NCI-H510A (cell line): ENCODE measurements at regions not wholly inside any gene's neighbourhood (a gene's known extent, or its start where the extent isn't known, plus 50 kb on each side); places are given as distances from the start of the nearest gene placed in this dataset.

ENCODE experiments used
- DNase-seq: peaks from one replicate; lab custom pipeline; 2025; lab: John Stamatoyannopoulos, UW

- no peak for DNase-seq
These were observed 50.3 kb upstream of the TCF12 start for GRCh38 chr15:56868170-56868569.

DNA sequence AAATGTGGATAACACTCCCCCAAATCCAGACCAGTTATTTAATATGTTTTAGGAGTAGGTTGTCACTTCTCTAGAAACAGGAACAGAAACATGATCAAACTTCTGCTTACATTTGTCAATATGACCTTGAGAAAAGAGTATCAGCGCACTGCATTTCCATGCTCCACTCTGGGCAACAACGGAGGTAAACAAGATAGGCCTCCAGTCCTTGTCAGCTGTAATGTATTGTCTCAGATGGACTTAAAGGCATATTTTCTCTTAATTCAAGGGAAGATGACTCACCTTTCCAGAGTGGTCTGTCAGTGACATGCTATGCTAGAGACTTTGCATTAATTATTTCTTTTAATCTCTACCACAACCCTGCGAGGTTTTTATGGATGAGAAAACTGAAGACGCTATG, 51.6 kb upstream of the TCF12 start:
- no peak for DNase-seq

DNA sequence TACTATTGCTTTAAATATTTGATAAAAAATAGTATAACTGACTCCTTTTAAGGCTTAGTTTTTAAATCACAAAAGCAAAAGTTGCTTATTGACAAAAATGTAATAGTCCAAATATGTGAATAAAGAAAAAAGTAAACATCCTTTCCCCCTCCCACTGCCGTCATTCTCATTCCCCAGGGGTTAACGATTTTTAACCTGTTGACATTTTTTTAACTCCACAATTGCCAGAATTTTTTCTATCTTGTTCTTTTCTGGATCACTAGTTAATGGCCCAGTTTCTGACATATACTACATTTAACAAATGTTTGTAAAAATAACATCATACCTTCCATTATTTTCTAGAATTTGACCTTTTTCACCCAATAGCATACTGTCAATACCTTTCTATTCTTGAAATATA, 60.6 kb upstream of the TCF12 start:
- DNase-seq, result no peak

- DNase-seq, result no peak
These were observed 61.5 kb upstream of the TCF12 start for GRCh38 chr15:56856934-56857333.

GRCh38 chr15:56844892-56845291, 73.6 kb upstream of the TCF12 start:
- DNase-seq, result no peak

DNA sequence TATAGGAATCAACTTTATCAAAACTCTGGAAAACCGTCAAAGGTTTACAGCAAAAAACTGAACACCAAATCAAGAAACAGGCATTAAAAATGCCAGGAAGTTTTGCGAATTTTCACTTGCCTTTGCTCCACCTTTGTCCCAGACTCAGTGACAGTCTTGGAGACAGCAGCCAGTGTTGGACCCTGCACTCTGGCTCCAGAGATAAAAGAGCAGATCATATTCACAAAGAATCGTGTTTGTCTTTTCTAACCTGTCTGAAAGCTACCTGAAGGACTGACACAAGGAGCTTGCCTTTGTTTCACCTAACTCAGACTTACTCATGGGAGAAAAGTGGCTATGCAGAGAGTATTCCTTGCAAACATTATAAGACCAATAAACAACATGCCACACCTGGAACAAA, 74.0 kb upstream of the TCF12 start:
- no peak for DNase-seq

- no peak for DNase-seq
These were observed 78.8 kb upstream of the TCF12 start for GRCh38 chr15:56839641-56840040.

- no peak for DNase-seq
These were observed 79.3 kb upstream of the TCF12 start for GRCh38 chr15:56839099-56839498.

DNA sequence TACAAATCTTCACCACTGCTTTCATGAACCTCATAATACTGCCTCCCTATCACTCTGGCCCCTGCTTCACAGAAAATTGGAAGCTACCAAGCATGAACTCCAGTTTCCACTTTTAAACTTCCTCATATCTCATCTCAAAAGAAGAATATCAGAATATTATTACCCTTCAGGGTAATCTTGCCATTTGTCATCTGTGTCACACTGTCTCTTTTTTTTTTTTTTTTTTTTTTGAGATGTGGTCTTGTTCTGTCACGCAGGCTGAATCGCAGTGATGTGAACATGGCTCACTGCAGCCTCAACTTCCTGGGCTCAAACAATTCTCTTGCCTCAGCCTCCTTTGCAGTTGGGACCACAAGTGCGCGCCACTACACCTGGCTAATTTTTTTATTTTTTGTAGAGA, 80.4 kb upstream of the TCF12 start:
- no peak for DNase-seq

GRCh38 chr15:56837273-56837672, 81.2 kb upstream of the TCF12 start:
- no peak for DNase-seq

DNA sequence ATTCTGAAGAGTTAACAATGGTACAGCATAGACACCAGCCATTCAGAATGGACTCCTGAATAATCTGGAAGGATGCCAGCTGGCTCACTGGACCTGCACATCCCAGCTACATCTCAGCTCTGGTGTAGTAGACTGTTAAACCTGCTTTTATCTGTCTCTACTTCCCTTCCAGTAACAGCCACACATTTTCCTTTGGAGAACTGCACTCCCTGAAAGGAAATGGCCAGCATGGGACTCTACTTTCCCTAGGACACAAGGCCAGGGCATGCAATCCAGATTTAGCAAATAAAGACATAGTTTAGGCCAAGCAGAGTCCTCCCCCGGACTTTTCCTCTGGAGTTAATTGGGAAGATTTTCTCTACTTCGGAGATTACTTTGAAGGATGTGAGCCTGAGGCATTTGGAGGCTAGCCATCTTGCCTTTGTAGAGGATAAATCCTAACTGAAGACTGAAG, 82.7 kb upstream of the TCF12 start:
- DNase-seq, result no peak

DNA sequence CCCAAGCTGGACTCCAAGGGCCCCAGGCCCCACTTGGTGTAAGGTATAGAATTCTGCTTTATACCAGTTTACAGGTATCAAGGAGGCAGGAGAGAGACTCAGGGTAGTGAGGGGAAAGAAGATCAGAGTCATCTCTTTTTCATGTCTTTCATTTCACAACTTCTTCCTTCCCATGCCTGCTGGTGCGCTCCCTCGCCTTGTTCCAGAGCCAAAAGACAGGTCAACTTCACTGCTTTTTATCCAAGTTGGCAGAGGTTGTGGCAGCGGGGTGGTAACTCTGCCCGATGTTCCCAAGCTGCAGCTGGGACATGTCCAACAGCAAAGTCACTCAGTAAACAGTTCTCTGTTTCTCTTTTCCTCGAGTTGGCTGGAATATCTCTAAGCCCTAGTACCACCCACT, 86.3 kb upstream of the TCF12 start:
- DNase-seq, result no peak

GRCh38 chr15:56831467-56832005, 86.9 kb upstream of the TCF12 start:
- DNase-seq, result no peak

- DNase-seq, result no peak
These were observed 90.9 kb upstream of the ZNF280D start for GRCh38 chr15:56824175-56824574.

- DNase-seq, result peak; percentile 7
These were observed 88.6 kb upstream of the ZNF280D start for GRCh38 chr15:56821721-56822425.

DNA sequence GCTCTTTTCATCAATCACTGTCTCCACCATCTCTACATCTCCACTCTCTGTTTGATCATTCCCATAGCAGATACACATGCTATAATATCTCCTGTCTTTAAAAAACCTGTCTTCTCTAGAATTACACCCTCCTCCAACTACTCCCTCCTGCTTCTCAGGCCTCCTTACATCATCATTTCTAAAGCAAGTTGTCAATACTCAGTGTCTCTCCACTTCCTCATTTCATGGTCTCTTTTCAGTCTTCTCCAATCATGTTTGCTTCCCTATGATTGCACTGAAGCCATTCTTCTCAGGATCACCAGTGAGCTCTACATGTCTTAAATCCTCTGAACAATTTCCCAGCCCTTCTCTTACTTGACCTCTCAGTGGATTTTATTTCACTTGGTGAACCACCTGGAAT, 87.0 kb upstream of the ZNF280D start:
- DNase-seq, result no peak

GRCh38 chr15:56817321-56818080, 84.2 kb upstream of the ZNF280D start:
- DNase-seq, result no peak

GRCh38 chr15:56816781-56817180, 83.5 kb upstream of the ZNF280D start:
- DNase-seq, result no peak

GRCh38 chr15:56815247-56815646, 81.9 kb upstream of the ZNF280D start:
- DNase-seq, result no peak

DNA sequence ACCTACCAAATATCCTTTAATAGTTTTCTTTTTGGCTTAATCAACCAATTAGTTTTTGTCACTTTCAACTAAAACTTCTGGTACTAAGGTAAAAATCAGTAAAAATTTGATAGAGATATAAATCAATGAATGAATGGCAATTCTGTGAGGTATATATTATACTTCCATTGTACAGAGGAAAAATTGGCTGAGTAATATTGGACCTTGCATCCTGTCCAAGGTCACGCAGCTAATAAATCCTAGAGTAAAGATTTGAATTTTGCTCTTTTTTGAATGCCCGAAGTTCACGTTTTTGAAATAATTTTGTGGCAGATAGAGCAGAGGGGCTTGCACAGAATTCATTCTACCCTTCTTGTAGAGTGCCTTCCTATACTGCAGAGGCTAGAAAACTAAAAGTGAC, 81.1 kb upstream of the ZNF280D start:
- DNase-seq, result no peak

- no peak for DNase-seq
These were observed 80.7 kb upstream of the ZNF280D start for GRCh38 chr15:56813995-56814394.

GRCh38 chr15:56812961-56813360, 79.7 kb upstream of the ZNF280D start:
- no peak for DNase-seq

GRCh38 chr15:56812221-56812620, 78.9 kb upstream of the ZNF280D start:
- DNase-seq, result no peak
